Activated CD4-positive, alpha-beta T cell treated with anti-CD3 and anti-CD28 coated beads, Interleukin-2, amount 50 U/mL, for 16 hours (primary cell): ENCODE measurements at regions not wholly inside any gene's neighbourhood (a gene's known extent, or its start where the extent isn't known, plus 50 kb on each side); places are given as distances from the start of the nearest gene placed in this dataset.
"Not testable (repeated sequence)": the region's sequence is repeated elsewhere in the genome, so short reads cannot be mapped to it uniquely, and the experiment has no call there.

Experiments used
- DNase-seq: peaks from one replicate; pipeline ENCODE4 v3.0.0-alpha.2; 2020

DNA sequence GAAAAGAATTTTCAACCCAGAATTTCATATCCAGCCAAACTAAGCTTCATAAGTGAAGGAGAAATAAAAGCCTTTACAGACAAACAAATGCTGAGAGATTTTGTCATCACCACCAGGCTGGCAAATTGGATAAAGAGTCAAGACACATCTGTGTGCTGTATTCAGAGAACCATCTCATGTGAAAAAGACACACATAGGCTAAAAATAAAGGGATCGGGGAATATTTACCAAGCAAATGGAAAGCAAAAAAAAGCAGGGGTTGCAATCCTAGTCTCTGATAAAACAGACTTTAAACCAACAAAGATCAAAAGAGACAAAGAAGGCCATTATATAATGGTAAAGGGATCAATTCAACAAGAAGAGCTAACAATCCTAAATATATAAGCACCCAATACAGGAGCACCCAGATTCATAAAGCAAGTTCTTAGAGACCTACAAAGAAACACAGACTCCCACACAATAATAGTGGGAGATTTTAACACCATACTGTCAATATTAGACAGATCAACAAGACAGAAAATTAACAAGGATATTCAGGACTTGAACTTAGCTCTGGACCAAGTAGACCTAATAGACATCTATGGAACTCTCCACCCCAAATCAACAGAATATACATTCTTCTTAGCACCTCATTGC lies 55.9 kb upstream of the ACSM6 start:
- not testable (repeated sequence) for DNase-seq

DNA sequence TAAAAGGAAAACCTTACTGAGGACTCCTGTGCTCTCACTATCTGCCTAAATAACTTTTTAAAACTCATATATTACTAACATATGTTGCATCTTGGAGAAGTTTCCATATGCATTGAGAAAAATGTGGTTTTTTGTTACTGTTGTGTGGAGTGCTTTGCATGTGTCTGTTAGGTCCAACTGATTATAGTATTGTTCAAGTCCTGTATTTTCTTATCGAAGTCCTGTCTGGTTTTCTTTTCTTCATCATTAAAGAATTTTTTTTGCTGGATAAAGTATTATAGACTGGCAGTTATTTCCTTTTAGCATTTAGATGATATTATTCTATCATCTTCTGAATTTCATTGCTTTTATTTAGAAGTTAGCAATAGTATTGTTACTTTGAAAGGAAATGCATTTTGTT lies 59.5 kb upstream of the ACSM6 start:
- no peak for DNase-seq

DNA sequence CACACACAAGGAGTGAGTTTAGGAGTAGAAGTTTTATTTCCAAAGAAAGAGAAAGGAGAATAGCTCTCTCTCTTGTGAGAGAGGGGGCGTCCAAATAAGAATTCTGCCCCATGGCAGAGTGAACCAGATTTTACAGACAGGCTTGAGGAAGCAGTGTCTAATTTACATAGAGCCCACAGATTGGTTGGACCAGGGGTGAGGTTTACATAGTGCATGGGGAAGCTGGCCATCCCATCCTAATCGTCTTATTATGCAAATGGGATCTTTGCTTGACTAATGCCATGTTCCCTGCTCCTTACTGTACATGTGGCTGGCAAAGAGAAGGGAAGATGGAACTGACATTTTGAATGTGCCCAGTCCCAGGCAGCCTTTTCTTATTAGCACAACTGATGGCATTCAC lies 60.0 kb upstream of the ACSM6 start:
- DNase-seq: no peak

DNA sequence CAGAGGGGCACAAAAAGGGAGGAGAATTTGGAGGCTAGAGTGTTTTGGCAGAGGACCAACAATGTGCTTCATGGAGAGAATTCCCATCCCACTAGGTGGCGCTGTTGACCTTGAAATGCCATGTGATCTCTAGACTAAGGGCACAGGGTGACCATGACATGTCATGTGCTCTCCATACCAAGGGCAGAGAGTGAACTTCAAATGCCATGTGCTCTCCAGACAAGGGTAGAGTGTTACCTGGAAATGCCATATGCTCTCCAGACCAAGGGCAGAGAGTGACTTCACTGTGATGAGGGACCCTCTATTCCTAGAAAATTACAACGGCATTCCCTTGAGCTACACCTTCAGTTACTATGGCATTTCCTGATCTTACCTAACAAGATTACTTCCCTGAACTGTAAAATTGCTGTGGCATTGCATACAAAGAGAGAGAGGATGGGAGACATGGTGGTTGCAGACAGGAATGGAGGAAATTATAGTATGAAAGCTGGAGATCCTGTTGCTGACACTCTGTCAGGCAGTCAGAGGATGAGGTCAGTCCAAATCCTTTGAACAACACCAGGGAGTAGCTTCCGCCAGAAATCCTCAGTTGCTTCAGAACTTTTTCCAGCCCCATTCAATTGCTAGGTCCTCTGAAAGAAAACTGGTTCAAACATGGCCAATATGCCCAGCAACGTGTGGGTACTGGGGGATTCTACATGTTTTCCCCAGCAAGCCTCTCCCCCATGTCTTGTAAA lies 60.9 kb upstream of the ACSM6 start:
- DNase-seq: peak; percentile 81

- DNase-seq: not testable (repeated sequence)
These were observed 61.1 kb upstream of the CYP2C8 start for GRCh38 chr10:95130429-95130828.

GRCh38 chr10:95125582-95125981 lies 56.3 kb upstream of the CYP2C8 start:
- DNase-seq: no peak

DNA sequence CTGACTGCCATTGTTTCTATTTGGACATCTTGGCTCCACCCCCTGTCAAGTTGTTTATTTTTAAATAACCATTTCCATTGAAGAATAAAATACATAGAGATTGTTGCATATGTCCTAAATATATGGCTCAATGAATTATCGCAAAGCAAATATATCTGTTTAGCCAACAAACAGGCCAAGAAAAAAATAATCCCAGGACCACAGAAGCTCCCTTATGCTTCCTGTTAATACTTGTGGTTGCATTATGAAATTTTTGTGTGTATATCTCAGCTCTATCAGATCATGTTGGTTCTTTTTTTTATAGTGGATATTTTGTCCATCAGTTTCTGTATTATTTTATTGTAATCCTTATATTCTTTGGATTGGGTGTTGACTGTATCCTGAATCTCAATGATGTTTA lies 53.4 kb upstream of the CYP2C8 start:
- no peak for DNase-seq

DNA sequence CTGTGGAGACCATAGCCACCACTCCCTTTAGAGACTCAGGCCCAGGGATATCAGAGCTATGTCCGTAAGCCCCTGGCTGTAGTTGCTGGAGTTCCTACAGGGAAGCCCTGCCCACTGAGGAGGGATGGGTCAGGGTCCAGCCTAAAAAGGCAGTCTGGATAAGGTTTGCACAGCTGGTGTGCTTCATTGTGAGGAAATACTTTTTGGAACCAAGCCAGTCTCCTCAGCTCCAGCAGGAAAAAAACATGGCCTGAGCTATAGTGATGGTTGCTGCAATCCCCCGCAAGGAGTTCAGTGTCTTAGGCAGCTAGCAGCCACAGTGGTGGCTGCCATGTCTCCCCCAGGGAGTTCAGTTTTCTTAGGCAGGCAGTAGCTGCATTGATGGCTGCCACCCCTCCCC lies 52.6 kb upstream of the CYP2C8 start:
- DNase-seq: no peak
